ENCODE measurements at regions not wholly inside any gene's neighbourhood (a gene's known extent, or its start where the extent isn't known, plus 50 kb on each side); places are given as distances from the start of the nearest gene placed in this dataset.

DNA sequence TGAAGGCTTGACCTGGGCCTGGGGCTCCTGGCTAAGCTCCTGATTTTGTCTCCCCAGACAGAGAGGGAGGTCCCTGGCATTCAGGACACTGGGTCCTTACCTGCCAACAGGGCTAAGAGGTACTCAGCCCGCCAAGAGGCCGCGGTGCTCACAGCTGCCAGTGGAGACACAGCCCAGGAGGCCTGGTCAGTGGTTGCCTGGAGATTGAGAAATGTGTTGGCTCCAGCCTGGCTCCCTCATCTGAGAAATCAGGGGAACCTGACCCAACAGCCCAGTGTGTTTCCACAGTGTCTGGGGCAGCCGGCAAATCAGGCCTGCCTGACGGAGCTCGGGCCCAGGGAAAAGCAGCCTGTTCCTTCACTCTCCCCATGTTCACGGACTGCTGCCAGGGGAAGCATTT lies 79.4 kb upstream of the NAV2 start:
- no peak overlapping the region for H3K4me3 ChIP-seq (ENCODE audit: low read depth in 1 of 2, low read length in 2 of 2)
- H3K4me2 ChIP-seq (ENCODE audit: insufficient read depth, low read length) = no peak overlapping the region
- TF ChIP-seq CTCF (IDR thresholded peaks at IDR 0.05; ENCODE audit: borderline replicate concordance, extremely low read depth, low read length, poor library complexity, severe bottlenecking) (no peak), EZH2 (IDR thresholded peaks at IDR 0.05; ENCODE audit: borderline replicate concordance, low read depth, low read length, severe bottlenecking) (no peak)
- no peak overlapping the region for H3K27ac ChIP-seq (ENCODE audit: low read length)
- H2AFZ ChIP-seq (ENCODE audit: low read depth, low read length) = no peak overlapping the region
- H4K20me1 ChIP-seq (ENCODE audit: insufficient read depth, low read length) = no peaks in the 10 kb centered on the region
- ATAC-seq (ENCODE audit: insufficient read depth, low read depth) = no peak
- H3K4me1 ChIP-seq (ENCODE audit: insufficient read depth, low read length) = no peaks in the 10 kb centered on the region
- no peaks in the 10 kb centered on the region for H3K79me2 ChIP-seq (ENCODE audit: insufficient read depth, low read length)
- no peak for DNase-seq
- no peaks in the 10 kb centered on the region for H3K9me3 ChIP-seq (ENCODE audit: insufficient read depth, low read length, severe bottlenecking)
- no peaks in the 10 kb centered on the region for H3K27me3 ChIP-seq (ENCODE audit: insufficient read depth, low read length, poor library complexity)
- no peak overlapping the region for H3K9ac ChIP-seq (ENCODE audit: low read depth, low read length)
- no peaks in the 10 kb centered on the region for H3K36me3 ChIP-seq (ENCODE audit: insufficient read depth, low read length)

- ATAC-seq (ENCODE audit: insufficient read depth, low read depth) (no peak), DNase-seq (no peak)
- no peak overlapping the region for H2AFZ ChIP-seq (ENCODE audit: low read depth, low read length)
- H3K4me3 ChIP-seq (ENCODE audit: low read depth in 1 of 2, low read length in 2 of 2) = no peak overlapping the region
- TF ChIP-seq CTCF (IDR thresholded peaks at IDR 0.05; ENCODE audit: borderline replicate concordance, extremely low read depth, low read length, poor library complexity, severe bottlenecking) (no peak), EZH2 (IDR thresholded peaks at IDR 0.05; ENCODE audit: borderline replicate concordance, low read depth, low read length, severe bottlenecking) (no peak)
- H3K4me1 ChIP-seq (ENCODE audit: insufficient read depth, low read length) = no peaks in the 10 kb centered on the region
- no peak overlapping the region for H3K4me2 ChIP-seq (ENCODE audit: insufficient read depth, low read length)
- no peak overlapping the region for H3K27ac ChIP-seq (ENCODE audit: low read length)
- no peak overlapping the region for H3K9ac ChIP-seq (ENCODE audit: low read depth, low read length)
- no peaks in the 10 kb centered on the region for H3K9me3 ChIP-seq (ENCODE audit: insufficient read depth, low read length, severe bottlenecking)
- H3K79me2 ChIP-seq (ENCODE audit: insufficient read depth, low read length) = no peaks in the 10 kb centered on the region
- H4K20me1 ChIP-seq (ENCODE audit: insufficient read depth, low read length) = no peaks in the 10 kb centered on the region
- H3K36me3 ChIP-seq (ENCODE audit: insufficient read depth, low read length) = no peaks in the 10 kb centered on the region
- no peaks in the 10 kb centered on the region for H3K27me3 ChIP-seq (ENCODE audit: insufficient read depth, low read length, poor library complexity)
These were observed 80.2 kb upstream of the NAV2 start for GRCh38 chr11:19632499-19632834.

- H3K9me3 ChIP-seq (ENCODE audit: insufficient read depth, low read length, severe bottlenecking) = no peaks in the 10 kb centered on the region
- H3K9ac ChIP-seq (ENCODE audit: low read depth, low read length) = no peak overlapping the region
- no peak overlapping the region for H3K4me2 ChIP-seq (ENCODE audit: insufficient read depth, low read length)
- no peak overlapping the region for H2AFZ ChIP-seq (ENCODE audit: low read depth, low read length)
- DNase-seq (no peak), ATAC-seq (ENCODE audit: insufficient read depth, low read depth) (no peak)
- H3K36me3 ChIP-seq (ENCODE audit: insufficient read depth, low read length) = no peaks in the 10 kb centered on the region
- no peak overlapping the region for H3K4me3 ChIP-seq (ENCODE audit: low read depth in 1 of 2, low read length in 2 of 2)
- no peaks in the 10 kb centered on the region for H3K79me2 ChIP-seq (ENCODE audit: insufficient read depth, low read length)
- TF ChIP-seq CTCF (IDR thresholded peaks at IDR 0.05; ENCODE audit: borderline replicate concordance, extremely low read depth, low read length, poor library complexity, severe bottlenecking) (no peak), EZH2 (IDR thresholded peaks at IDR 0.05; ENCODE audit: borderline replicate concordance, low read depth, low read length, severe bottlenecking) (no peak)
- no peaks in the 10 kb centered on the region for H3K27me3 ChIP-seq (ENCODE audit: insufficient read depth, low read length, poor library complexity)
- H3K4me1 ChIP-seq (ENCODE audit: insufficient read depth, low read length) = no peaks in the 10 kb centered on the region
- H3K27ac ChIP-seq (ENCODE audit: low read length) = no peak overlapping the region
- no peaks in the 10 kb centered on the region for H4K20me1 ChIP-seq (ENCODE audit: insufficient read depth, low read length)
These were observed 80.7 kb upstream of the NAV2 start for GRCh38 chr11:19631712-19632498.
